GM12878 (cell line): ENCODE measurements at regions not wholly inside any gene's neighbourhood (a gene's known extent, or its start where the extent isn't known, plus 50 kb on each side); places are given as distances from the start of the nearest gene placed in this dataset.

ENCODE experiments used
- CTCF ChIP-seq, 3 experiments: IDR thresholded peaks in 2 of 3; conservative IDR thresholded peaks in 1 of 3; 2 replicates each; pipeline ENCODE4 v1.5.1; 2011; ENCODE audit warnings: low read depth in 3 of 3, low read length in 3 of 3, mild to moderate bottlenecking in 3 of 3, control low read depth in 2 of 3, moderate library complexity in 2 of 3, inconsistent platforms in 1 of 3, mixed read lengths in 1 of 3; ENCODE audit not compliant: control insufficient read depth in 2 of 3, insufficient read depth in 1 of 3; ENCODE audit errors: extremely low read depth in 1 of 3
- POLR2AphosphoS2 ChIP-seq: IDR thresholded peaks from 2 replicates; pipeline ENCODE4 v1.6.1; 2011; ENCODE audit warnings: low read depth, mild to moderate bottlenecking, low read length, improper control_type of control experiment, moderate library complexity
- REST ChIP-seq: IDR thresholded peaks from 2 replicates; pipeline ENCODE4 v1.6.1; 2012; ENCODE audit warnings: mild to moderate bottlenecking, low read depth, low read length

- TF ChIP-seq CTCF (IDR thresholded peaks at IDR 0.05 in 2 of 3, conservative IDR thresholded peaks at IDR 0.05 in 1 of 3; ENCODE audit: control insufficient read depth in 2 of 3, extremely low read depth in 1 of 3, insufficient read depth in 1 of 3, low read depth in 3 of 3, low read length in 3 of 3) (no peak), POLR2AphosphoS2 (no peak), REST (no peak)
Observed at GRCh38 chr14:84926656-84927055, 603.3 kb upstream of the FLRT2 start.
